GM12874 (cell line): ENCODE measurements at regions not wholly inside any gene's neighbourhood (a gene's known extent, or its start where the extent isn't known, plus 50 kb on each side); places are given as distances from the start of the nearest gene placed in this dataset.

Experiments used
- CTCF ChIP-seq: IDR thresholded peaks from 2 replicates; pipeline ENCODE4 v1.5.1; 2011; ENCODE audit warnings: low read depth, mild to moderate bottlenecking, control low read depth, low read length, moderate library complexity; ENCODE audit not compliant: insufficient read depth

DNA sequence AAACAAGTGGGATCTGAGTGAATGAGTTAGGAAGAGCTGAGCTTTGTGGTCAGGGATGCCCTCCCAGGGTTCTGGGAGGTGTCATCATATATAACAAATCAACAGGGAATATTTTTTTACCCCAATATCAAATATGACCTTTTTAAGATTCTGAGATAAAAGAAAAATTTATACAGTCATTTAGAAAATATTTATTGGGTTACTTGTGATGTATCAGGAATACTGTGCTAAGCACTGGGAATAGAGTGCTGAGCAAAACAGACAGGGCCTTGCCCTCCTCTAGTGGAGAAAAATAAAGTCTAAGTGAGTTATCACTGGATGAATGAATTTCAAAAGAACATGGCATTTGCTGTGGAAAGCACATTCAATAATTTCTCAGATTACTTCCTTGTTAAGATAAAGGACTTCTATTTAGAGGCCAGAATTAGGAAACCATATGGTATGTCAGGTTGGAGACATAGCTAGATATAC lies 102.9 kb downstream of the BOD1 start:
- no peak for TF ChIP-seq CTCF

GRCh38 chr5:173512637-173513435 lies 103.6 kb downstream of the BOD1 start:
- TF ChIP-seq CTCF, result no peak

- TF ChIP-seq CTCF, result no peak
Observed at GRCh38 chr5:173509060-173509459, 107.4 kb downstream of the BOD1 start.

DNA sequence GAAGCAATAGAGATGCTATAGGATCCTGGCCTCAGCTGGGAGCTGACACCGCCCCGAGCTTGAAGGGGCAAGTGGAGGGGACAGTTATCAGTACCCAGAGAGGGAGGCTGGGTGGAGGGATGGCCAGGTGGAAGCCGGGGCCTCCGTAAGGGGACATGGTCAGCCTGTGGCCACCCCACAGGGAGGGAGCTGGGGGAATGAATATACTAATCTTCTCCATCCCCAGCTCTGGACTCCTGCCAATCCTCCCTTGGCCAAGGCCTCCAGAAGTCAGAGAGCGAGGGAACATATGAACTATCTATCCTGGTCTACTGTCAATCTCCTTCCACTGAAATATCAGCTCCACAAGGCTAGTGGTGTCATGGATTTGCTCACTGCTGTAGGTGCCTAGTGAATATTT lies 109.3 kb downstream of the BOD1 start:
- TF ChIP-seq CTCF, result no peak

DNA sequence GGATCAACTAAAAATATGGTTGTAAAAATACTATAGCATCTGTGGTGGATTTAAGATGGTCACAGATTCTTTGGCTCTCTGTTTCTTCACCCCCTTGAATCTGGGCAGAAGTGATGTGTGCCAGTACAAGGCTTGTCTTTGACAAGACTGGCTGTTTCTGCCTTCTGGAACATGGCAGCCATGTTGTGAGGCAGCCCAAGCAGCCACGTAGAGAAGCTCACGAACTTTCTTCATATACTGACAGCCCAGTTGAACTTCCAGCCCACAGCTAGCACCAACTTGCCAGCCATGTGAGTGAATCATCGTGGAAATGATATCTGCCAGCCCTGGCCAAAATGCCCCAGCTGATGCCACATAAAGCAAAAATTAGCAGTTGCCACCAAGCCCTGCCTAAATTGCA lies 110.8 kb downstream of the BOD1 start:
- no peak for TF ChIP-seq CTCF

DNA sequence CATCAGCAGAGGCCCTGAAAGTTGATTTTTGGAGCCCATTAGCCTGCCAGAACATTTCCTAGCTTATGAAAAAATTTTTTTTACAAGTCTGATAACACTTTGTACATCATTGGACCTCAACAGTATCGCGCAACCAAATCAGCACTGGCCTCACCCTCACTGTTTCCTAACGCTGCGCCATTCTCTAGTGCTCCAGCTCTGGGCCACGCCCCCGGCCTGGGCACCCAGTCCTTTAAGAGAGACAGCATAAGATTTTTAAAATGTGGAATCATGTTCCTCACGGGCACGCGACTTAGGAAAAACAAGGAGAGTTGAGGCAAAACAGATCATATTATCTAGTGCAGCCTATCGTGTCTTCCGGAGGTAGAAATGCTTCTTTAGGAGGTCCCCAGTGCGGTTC lies 114.5 kb downstream of the BOD1 start:
- TF ChIP-seq CTCF, result no peak

DNA sequence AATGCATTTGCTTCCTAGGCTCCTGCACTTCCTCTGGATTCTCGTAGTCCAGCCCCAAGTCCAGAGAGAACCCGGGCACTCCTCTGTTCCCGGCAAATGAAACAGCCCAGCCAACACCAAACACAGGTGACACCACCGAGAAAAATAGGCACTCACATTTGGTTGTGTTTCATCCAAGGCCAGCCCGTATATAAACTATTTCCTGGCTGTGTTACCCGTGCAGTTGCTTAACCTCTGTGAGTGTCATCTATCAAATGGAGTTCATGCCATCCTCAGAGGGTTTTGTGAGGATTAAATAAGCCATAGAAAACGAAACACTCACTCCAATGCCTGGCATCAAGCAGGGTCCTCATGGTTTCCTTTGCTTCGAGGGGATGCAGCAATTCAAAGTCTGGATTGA lies 115.2 kb downstream of the BOD1 start:
- TF ChIP-seq CTCF, result no peak
